ENCODE measurements at regions not wholly inside any gene's neighbourhood (a gene's known extent, or its start where the extent isn't known, plus 50 kb on each side); places are given as distances from the start of the nearest gene placed in this dataset.

- H3K9me3 ChIP-seq (ENCODE audit: control insufficient read depth in 2 of 2, insufficient read depth in 1 of 2, low read depth in 1 of 2, low read length in 1 of 2) = peaks cover 0 to 6% of the 10 kb centered on the region in 2 donors
- H3K36me3 ChIP-seq (ENCODE audit: control insufficient read depth in 3 of 3, insufficient read depth in 2 of 3, low read depth in 1 of 3, low read length in 3 of 3) = no peaks in the 10 kb centered on the region
- WGBS, 3 donors = 74 to 82% (median 77%) methylated on average over 6 of the region's 6 CpGs
- H3K4me3 ChIP-seq (ENCODE audit: low read depth in 1 of 3, low read length in 3 of 3) = no peak overlapping the region
- no peak overlapping the region for H3K27ac ChIP-seq (ENCODE audit: low read depth in 1 of 3, low read length in 2 of 3)
- FAIRE-seq (no peak), DNase-seq (no peak)
- no peaks in the 10 kb centered on the region for H3K27me3 ChIP-seq (ENCODE audit: control insufficient read depth in 3 of 3, insufficient read depth in 3 of 3, low read length in 3 of 3)
- no peaks in the 10 kb centered on the region for H3K4me1 ChIP-seq (ENCODE audit: control insufficient read depth in 3 of 3, insufficient read depth in 2 of 3, low read depth in 1 of 3, low read length in 2 of 3)
These were observed 406.1 kb upstream of the HSF2 start for GRCh38 chr6:121993362-121993761.

- Histone ChIP-seq H3K4me3 (ENCODE audit: low read depth in 1 of 3, low read length in 3 of 3) (no peak overlapping the region), H3K4me1 (ENCODE audit: control insufficient read depth in 3 of 3, insufficient read depth in 2 of 3, low read depth in 1 of 3, low read length in 2 of 3) (no peaks in the 10 kb centered on the region), H3K27ac (ENCODE audit: low read depth in 1 of 3, low read length in 2 of 3) (no peak overlapping the region), H3K9me3 (ENCODE audit: control insufficient read depth in 2 of 2, insufficient read depth in 1 of 2, low read depth in 1 of 2, low read length in 1 of 2) (peaks cover 0 to 6% of the 10 kb centered on the region in 2 donors), H3K36me3 (ENCODE audit: control insufficient read depth in 3 of 3, insufficient read depth in 2 of 3, low read depth in 1 of 3, low read length in 3 of 3) (no peaks in the 10 kb centered on the region), H3K27me3 (ENCODE audit: control insufficient read depth in 3 of 3, insufficient read depth in 3 of 3, low read length in 3 of 3) (no peaks in the 10 kb centered on the region)
- FAIRE-seq (no peak), DNase-seq (no peak)
- 46 to 84% (median 53%) methylated on average over 1 of the region's 1 CpG for WGBS, 3 donors
These were observed 404.5 kb upstream of the HSF2 start for GRCh38 chr6:121994919-121995318.

- FAIRE-seq = no peak
- Histone ChIP-seq H3K4me3 (ENCODE audit: low read depth in 1 of 3, low read length in 3 of 3) (no peak overlapping the region), H3K4me1 (ENCODE audit: control insufficient read depth in 3 of 3, insufficient read depth in 2 of 3, low read depth in 1 of 3, low read length in 2 of 3) (no peaks in the 10 kb centered on the region), H3K27ac (ENCODE audit: low read depth in 1 of 3, low read length in 2 of 3) (no peak overlapping the region), H3K27me3 (ENCODE audit: control insufficient read depth in 3 of 3, insufficient read depth in 3 of 3, low read length in 3 of 3) (no peaks in the 10 kb centered on the region), H3K9me3 (ENCODE audit: control insufficient read depth in 2 of 2, insufficient read depth in 1 of 2, low read depth in 1 of 2, low read length in 1 of 2) (peaks cover 0 to under 1% of the 10 kb centered on the region in 2 donors), H3K36me3 (ENCODE audit: control insufficient read depth in 3 of 3, insufficient read depth in 2 of 3, low read depth in 1 of 3, low read length in 3 of 3) (no peaks in the 10 kb centered on the region)
- no peak for DNase-seq
- 47 to 72% (median 71%) methylated on average over 2 of the region's 2 CpGs for WGBS, 3 donors
These were observed 400.8 kb upstream of the HSF2 start for GRCh38 chr6:121998631-121999030.

- no peak for FAIRE-seq
- no peak overlapping the region for H3K4me3 ChIP-seq (ENCODE audit: low read depth in 1 of 3, low read length in 3 of 3)
- no peaks in the 10 kb centered on the region for H3K9me3 ChIP-seq (ENCODE audit: control insufficient read depth in 2 of 2, insufficient read depth in 1 of 2, low read depth in 1 of 2, low read length in 1 of 2)
- H3K27ac ChIP-seq (ENCODE audit: low read depth in 1 of 3, low read length in 2 of 3) = no peak overlapping the region
- DNase-seq = no peak
- 88 to 92% (median 90%) methylated on average over 6 of the region's 6 CpGs for WGBS, 3 donors
- H3K36me3 ChIP-seq (ENCODE audit: control insufficient read depth in 3 of 3, insufficient read depth in 2 of 3, low read depth in 1 of 3, low read length in 3 of 3) = no peaks in the 10 kb centered on the region
- no peaks in the 10 kb centered on the region for H3K4me1 ChIP-seq (ENCODE audit: control insufficient read depth in 3 of 3, insufficient read depth in 2 of 3, low read depth in 1 of 3, low read length in 2 of 3)
- no peaks in the 10 kb centered on the region for H3K27me3 ChIP-seq (ENCODE audit: control insufficient read depth in 3 of 3, insufficient read depth in 3 of 3, low read length in 3 of 3)
These were observed 399.9 kb upstream of the HSF2 start for GRCh38 chr6:121999456-122000065.

GRCh38 chr6:122005661-122006060 lies 393.8 kb upstream of the HSF2 start:
- H3K4me3 ChIP-seq (ENCODE audit: low read depth in 1 of 3, low read length in 3 of 3) = no peak overlapping the region
- H3K4me1 ChIP-seq (ENCODE audit: control insufficient read depth in 3 of 3, insufficient read depth in 2 of 3, low read depth in 1 of 3, low read length in 2 of 3) = no peaks in the 10 kb centered on the region
- H3K36me3 ChIP-seq (ENCODE audit: control insufficient read depth in 3 of 3, insufficient read depth in 2 of 3, low read depth in 1 of 3, low read length in 3 of 3) = no peaks in the 10 kb centered on the region
- DNase-seq (no peak), FAIRE-seq (no peak)
- no peak overlapping the region for H3K27ac ChIP-seq (ENCODE audit: low read depth in 1 of 3, low read length in 2 of 3)
- 57 to 63% (median 58%) methylated on average over 3 of the region's 3 CpGs for WGBS, 3 donors
- H3K27me3 ChIP-seq (ENCODE audit: control insufficient read depth in 3 of 3, insufficient read depth in 3 of 3, low read length in 3 of 3) = no peaks in the 10 kb centered on the region
- no peaks in the 10 kb centered on the region for H3K9me3 ChIP-seq (ENCODE audit: control insufficient read depth in 2 of 2, insufficient read depth in 1 of 2, low read depth in 1 of 2, low read length in 1 of 2)

GRCh38 chr6:122007339-122007738 lies 392.1 kb upstream of the HSF2 start:
- 46 to 74% (median 53%) methylated on average over 1 of the region's 1 CpG for WGBS, 3 donors
- Histone ChIP-seq H3K9me3 (ENCODE audit: control insufficient read depth in 2 of 2, insufficient read depth in 1 of 2, low read depth in 1 of 2, low read length in 1 of 2) (no peaks in the 10 kb centered on the region), H3K4me3 (ENCODE audit: low read depth in 1 of 3, low read length in 3 of 3) (no peak overlapping the region), H3K36me3 (ENCODE audit: control insufficient read depth in 3 of 3, insufficient read depth in 2 of 3, low read depth in 1 of 3, low read length in 3 of 3) (no peaks in the 10 kb centered on the region), H3K27ac (ENCODE audit: low read depth in 1 of 3, low read length in 2 of 3) (no peak overlapping the region), H3K4me1 (ENCODE audit: control insufficient read depth in 3 of 3, insufficient read depth in 2 of 3, low read depth in 1 of 3, low read length in 2 of 3) (no peaks in the 10 kb centered on the region), H3K27me3 (ENCODE audit: control insufficient read depth in 3 of 3, insufficient read depth in 3 of 3, low read length in 3 of 3) (no peaks in the 10 kb centered on the region)
- FAIRE-seq = no peak
- DNase-seq = no peak

- FAIRE-seq (no peak), DNase-seq (no peak)
- no peaks in the 10 kb centered on the region for H3K9me3 ChIP-seq (ENCODE audit: control insufficient read depth in 2 of 2, insufficient read depth in 1 of 2, low read depth in 1 of 2, low read length in 1 of 2)
- 77 to 88% (median 79%) methylated on average over 6 of the region's 6 CpGs for WGBS, 3 donors
- H3K4me3 ChIP-seq (ENCODE audit: low read depth in 1 of 3, low read length in 3 of 3) = no peak overlapping the region
- no peaks in the 10 kb centered on the region for H3K36me3 ChIP-seq (ENCODE audit: control insufficient read depth in 3 of 3, insufficient read depth in 2 of 3, low read depth in 1 of 3, low read length in 3 of 3)
- no peak overlapping the region for H3K27ac ChIP-seq (ENCODE audit: low read depth in 1 of 3, low read length in 2 of 3)
- H3K4me1 ChIP-seq (ENCODE audit: control insufficient read depth in 3 of 3, insufficient read depth in 2 of 3, low read depth in 1 of 3, low read length in 2 of 3) = no peaks in the 10 kb centered on the region
- no peaks in the 10 kb centered on the region for H3K27me3 ChIP-seq (ENCODE audit: control insufficient read depth in 3 of 3, insufficient read depth in 3 of 3, low read length in 3 of 3)
These were observed 391.1 kb upstream of the HSF2 start for GRCh38 chr6:122008101-122008999.

GRCh38 chr6:122009000-122009350 lies 390.5 kb upstream of the HSF2 start:
- H3K4me1 ChIP-seq (ENCODE audit: control insufficient read depth in 3 of 3, insufficient read depth in 2 of 3, low read depth in 1 of 3, low read length in 2 of 3) = no peaks in the 10 kb centered on the region
- no peak for DNase-seq
- no peaks in the 10 kb centered on the region for H3K36me3 ChIP-seq (ENCODE audit: control insufficient read depth in 3 of 3, insufficient read depth in 2 of 3, low read depth in 1 of 3, low read length in 3 of 3)
- H3K27ac ChIP-seq (ENCODE audit: low read depth in 1 of 3, low read length in 2 of 3) = no peak overlapping the region
- no peaks in the 10 kb centered on the region for H3K27me3 ChIP-seq (ENCODE audit: control insufficient read depth in 3 of 3, insufficient read depth in 3 of 3, low read length in 3 of 3)
- no peaks in the 10 kb centered on the region for H3K9me3 ChIP-seq (ENCODE audit: control insufficient read depth in 2 of 2, insufficient read depth in 1 of 2, low read depth in 1 of 2, low read length in 1 of 2)
- no peak for FAIRE-seq
- no peak overlapping the region for H3K4me3 ChIP-seq (ENCODE audit: low read depth in 1 of 3, low read length in 3 of 3)

Data from small intestine (tissue), 7 donors.